ENCODE measurements at regions not wholly inside any gene's neighbourhood (a gene's known extent, or its start where the extent isn't known, plus 50 kb on each side); places are given as distances from the start of the nearest gene placed in this dataset.
"Not testable (repeated sequence)": the region's sequence is repeated elsewhere in the genome, so short reads cannot be mapped to it uniquely, and the experiment has no call there.

DNA sequence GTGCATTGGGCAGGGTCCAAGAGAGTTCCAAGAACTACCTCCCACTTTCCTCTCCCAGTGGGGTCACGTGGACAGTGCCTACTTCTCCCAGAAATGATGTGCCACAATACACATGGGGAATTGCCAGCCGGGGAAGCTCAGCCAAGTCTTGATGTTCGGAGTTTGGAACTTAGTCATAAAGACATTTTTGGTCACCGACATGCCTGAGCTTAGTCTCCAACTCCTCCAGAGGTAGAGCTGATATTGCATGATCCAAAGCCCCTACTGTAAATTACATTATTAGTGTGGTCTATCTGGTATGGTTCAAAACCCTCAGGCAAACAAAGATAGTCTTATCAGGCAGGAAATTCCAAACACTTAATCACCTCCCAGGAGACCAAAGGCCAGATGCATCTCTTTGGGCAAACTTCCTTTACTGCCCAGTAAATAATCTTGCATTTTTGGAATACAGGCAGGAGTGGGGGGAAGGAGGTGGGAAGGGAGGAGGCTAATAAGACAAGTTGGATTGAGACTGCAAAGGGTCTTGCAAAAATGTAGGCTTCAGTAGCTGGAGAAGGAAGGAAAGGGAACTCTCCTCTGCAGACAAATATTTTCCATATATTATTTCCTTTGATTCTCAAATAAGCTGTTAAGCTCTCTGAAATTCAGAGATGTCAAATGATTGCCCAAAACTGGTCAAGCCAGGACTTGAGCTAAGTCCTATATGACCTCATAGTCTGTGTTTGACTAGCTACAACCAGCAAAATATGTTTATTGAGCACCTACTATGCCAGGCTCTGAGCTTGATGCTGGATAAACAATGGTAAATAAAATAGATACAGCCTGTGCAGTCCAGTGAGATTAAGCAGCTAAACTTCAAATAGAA, 99.4 kb downstream of the DRD1 start:
- DNase-seq = no peak

DNA sequence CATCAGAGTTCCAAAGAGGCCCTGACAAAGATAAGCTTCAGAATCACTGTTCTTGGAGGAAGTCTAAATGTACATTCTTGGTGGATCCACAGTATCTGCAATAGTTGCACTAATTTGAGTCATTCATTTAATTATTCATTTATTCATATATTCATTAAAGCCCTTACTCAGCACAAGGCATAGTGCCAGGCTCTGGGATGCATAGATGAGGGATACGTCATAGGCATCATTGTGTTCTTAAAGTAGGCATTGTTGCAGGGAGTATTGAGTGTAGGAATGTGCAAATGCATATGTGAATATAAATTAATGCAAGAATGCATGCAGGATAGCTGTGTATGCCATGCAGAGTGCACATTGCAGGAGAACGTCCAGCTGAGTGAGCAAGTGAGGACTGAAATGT, 100.7 kb downstream of the DRD1 start:
- DNase-seq = no peak

GRCh38 chr5:175340180-175340579, 103.8 kb downstream of the DRD1 start:
- DNase-seq = no peak

DNA sequence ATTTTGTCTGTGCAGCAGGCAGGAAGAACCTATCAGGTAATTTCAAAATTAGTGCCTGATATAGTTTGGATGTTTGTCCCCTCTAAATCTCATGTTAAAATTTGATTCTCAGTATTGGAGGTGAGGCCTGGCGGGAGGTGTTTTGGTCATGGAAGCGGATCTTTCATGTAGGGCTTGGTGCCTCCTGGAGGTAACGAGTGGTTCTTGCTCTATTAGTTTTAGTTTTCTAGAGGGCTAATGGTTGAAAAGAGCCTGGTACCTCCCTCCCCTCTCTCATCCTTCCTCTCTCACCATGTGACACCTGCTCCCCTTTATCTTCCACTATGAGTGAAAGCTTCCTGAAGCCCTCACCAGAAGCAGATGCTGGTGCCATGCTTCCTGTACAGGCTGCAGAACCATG, 106.3 kb downstream of the DRD1 start:
- DNase-seq = no peak

- DNase-seq = no peak
These were observed 107.2 kb downstream of the DRD1 start for GRCh38 chr5:175336781-175337180.

DNA sequence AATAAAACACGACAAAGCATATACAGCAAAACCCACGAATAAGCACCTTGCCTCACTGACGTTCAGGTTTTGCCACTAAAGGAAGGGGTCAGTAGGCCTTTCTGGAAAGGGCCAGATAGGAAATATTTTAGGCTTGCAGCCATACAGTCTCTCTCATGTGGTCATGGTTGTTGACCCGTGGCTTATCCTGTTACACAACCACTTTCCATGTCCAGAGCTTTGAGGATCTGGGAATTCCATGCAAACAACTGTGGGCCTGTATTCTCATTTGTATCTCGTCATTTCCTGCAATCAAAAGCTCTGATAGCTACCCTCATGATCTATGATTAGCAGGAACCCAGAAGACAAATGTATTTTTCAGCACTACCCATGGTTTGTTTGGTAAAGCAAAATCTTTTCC, 108.3 kb downstream of the DRD1 start:
- DNase-seq = no peak

DNA sequence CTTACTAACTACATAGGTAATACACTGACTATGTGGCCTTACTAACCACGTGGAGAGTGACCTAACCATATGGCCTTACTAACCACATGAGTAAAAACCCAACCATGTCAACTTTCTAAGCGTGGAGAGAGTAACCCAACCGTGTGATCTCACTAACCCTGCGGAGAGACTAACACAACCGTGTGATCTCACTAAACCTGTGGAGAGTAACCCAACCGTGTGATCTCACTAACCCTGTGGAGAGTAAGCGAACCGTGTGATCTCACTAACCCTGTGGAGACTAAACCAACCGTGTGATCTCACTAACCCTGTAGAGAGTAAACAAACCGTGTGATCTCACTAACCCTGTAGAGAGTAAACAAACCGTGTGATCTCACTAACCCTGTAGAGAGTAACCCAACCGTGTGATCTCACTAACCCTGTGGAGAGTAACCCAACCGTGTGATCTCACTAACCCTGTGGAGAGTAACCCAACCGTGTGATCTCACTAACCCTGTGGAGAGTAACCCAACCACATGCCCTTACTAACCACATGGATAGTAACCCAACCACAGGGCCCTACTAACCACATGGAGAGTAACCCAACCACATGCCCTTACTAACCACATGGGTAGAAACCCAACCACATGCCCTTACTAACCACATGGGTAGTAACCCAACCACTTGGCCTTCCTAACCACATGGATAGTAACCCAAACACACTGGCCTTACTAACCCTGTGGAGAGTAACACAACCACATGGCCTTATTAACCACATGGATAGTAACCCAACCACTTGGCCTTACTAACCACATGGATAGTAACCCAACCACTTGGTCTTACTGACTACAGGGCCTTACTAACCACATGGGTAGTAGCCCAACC, 112.6 kb downstream of the DRD1 start:
- not testable (repeated sequence) for DNase-seq

- no peak for DNase-seq
These were observed 114.0 kb downstream of the DRD1 start for GRCh38 chr5:175329976-175330375.

DNA sequence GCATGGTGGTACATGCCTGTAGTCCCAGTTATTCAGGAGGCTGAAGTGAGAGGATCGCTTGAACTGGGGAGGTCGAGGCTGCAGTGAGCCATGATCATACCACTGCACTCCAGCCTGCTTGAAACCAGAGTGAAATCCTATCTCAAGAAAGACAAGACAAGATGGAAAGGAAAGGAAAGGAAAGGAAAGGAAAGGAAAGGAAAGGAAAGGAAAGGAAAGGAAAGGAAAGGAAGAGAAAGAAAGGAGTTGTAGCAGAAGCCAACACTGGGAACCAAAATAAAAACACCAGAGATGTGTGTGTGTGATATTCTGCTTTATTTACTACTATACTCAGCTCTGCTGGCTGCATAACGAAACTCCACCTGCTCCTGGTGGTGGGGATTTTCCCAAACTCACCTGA, 115.3 kb downstream of the DRD1 start:
- no peak for DNase-seq

- no peak for DNase-seq
These were observed 115.8 kb downstream of the DRD1 start for GRCh38 chr5:175328176-175328575.

DNA sequence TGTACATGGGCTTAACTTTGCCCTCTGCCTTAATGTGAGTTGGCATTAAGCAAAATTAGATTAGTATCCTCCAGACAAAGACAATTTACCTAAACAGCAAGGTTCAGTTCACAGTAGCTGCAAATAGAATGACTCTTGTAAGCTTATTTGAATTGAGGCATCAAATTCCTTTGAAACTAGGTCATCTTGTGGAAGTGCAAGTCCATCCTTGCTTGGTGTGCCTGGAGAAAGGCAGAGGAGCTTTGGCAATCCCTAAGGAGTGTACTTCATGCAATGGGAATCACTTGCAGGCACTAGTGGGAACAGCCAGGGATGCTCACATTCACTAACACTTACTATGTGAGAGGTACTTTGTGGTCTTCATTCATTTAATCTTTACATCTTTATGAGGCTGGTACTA, 118.3 kb downstream of the DRD1 start:
- DNase-seq = no peak

DNA sequence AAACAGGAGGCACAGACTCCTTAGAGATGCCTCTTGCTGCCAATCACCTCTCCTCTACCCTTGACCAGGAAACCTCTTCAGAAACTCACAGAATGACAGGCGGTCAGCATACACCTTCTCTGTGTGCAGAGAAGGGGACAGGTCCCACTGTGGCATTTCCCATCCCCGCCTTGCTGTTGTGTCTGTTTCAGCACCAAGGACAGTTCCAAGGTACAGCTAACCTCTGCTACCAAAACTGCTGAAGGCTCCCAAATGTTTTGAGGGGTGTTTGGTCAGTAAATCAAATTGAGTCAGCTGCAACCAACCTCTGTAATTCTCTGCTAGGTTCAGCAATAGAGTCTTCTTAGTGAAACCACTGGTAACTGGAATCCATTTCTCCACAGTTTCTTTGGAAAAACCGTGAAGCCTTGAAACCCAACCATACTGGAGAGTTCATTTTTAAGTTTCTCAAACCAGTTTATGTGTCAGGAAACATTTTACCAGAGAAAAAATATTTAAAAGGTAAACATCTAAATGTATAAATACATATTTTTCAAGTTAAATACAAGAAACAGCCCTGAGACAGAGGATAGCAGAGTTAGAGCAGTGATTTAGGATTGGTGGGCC, 122.0 kb downstream of the DRD1 start:
- DNase-seq = no peak

DNA sequence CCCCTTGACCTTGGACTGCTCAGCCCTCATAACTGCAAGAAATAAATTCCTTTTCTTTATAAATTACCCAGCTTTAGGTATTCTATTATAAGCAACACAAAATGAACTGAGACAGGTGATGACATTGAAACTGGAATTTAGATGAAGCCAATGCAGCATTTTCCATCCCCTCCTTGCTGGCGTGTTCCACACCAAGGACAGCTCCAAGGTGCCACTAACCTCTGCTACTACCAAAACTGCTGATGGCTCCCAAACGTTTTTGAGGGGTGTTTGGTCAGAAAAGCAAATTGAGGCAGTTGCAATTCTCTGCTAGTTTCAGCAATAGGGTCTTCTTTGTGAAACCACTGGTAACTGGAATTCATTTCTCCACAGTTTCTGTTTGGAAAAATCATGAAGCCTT, 124.8 kb downstream of the DRD1 start:
- DNase-seq = no peak

GRCh38 chr5:175317872-175318271, 126.1 kb downstream of the DRD1 start:
- no peak for DNase-seq

- DNase-seq = no peak
These were observed 134.7 kb downstream of the DRD1 start for GRCh38 chr5:175309218-175309810.

DNA sequence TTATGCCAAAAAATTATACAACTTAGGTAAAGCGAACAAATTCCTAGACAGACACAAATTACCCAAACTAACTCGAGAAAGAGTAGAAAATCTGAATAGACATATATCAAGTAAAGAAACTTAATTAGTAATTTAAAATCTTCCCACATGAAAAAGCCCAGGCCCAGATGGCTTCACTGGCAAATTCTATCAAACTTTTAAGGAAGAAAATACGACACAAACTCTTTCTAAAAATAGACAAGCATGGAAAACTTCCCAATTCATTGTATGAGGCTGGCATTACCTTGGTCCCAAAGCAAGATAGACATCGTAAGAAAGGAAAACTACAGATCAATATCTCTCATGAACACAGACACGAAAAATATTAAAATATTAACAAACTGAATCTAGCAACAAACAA, 135.3 kb downstream of the DRD1 start:
- no peak for DNase-seq

DNA sequence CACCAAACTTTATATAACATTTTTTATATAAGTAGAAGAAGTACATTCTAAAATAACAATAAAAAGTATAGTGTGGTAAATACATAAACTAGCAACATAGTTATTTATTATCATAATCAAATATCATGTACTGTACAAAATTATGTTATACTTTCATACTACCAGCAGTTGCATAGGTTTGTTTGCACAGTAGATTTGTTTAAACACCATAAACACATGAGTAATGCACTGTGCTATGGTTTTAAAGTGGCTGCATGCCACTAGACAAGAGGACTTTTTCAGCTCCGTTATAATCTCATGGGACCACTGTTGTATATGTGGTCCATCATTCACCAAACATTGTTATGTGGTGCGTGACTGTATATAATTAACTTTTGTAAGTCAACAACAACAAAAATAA, 137.6 kb downstream of the DRD1 start:
- DNase-seq = no peak

DNA sequence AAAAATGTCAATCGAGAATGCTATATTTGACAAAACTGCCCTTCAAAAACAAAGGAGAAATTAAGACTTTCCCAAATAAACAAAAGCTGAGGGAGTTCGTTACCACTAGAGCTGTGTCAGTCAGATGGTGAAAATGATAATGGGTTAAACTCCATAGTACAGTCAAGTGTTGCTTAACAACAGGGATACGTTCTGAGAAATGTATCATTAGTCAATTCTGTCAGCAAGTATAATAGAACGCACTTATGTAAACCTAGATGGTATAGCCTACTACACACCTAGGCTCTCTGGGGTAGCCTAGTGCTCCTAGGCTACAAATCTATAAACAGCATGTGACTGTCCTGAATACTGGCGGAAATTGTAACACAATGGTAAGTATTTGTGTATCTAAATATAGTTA, 138.7 kb downstream of the DRD1 start:
- no peak for DNase-seq

- no peak for DNase-seq
These were observed 153.6 kb downstream of the DRD1 start for GRCh38 chr5:175290379-175290778.

DNA sequence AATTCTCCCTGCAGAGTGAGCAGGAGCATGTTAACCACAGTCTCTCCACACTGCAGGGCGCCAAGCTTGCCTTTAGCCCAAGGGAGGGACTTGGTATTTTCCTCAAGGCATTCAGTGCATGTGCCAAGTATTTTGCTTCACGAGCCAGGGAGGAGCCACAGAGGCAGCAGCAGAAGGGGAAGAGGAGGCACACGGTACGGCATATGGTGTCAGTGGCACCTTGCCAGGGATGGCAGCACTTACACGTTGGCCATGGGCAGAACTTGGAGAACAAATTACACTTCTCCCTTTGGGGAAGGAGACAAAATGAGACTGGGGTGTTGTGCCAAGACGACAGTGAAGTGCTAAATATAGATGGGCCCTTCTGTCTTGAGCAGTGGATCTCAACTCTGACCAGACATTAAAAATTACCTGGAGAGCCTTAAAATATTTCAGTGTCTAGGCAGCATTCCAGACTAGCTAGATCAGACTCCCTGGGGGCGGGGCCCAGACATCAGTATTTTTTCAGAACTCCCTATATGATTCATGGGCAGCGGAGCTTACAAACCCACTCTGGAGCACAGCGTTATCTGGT, 155.8 kb downstream of the DRD1 start:
- no peak for DNase-seq

- DNase-seq = no peak
These were observed 157.0 kb downstream of the DRD1 start for GRCh38 chr5:175286981-175287380.

DNA sequence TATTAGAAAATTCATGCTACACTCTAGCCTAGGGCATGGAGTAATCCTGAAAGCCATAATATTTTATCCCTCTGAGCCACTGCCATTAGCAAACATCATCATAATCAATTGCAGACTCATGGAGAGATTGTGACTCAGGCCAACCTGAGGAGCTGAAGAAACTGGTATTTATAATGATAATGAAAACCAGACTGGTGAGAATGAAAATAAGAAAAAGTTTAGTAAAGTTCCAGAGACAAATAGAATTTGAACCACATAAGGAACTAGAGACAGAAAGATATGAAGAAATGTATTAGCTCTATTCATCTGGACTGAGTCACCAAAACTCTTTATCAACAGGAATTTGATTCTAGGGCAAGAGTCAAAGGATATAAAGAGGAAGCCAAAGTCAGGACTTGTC, 158.7 kb downstream of the DRD1 start:
- no peak for DNase-seq

- no peak for DNase-seq
These were observed 159.2 kb downstream of the DRD1 start for GRCh38 chr5:175284806-175285205.

Measured in inflammatory macrophage (primary cell).